Prostate gland (tissue), 2 donors: ENCODE measurements at regions not wholly inside any gene's neighbourhood (a gene's known extent, or its start where the extent isn't known, plus 50 kb on each side); places are given as distances from the start of the nearest gene placed in this dataset.

Experiments used
- DNase-seq: peaks from one replicate; pipeline ENCODE4 v3.0.0-alpha.2; 2019; ENCODE audit warnings: low spot score
- H3K27ac ChIP-seq, 2 donors: fragments of 200-600 bp; sonication (generic); 2 replicates each; pipeline ENCODE4 v1.5.1; 2017 to 2019
- H3K27me3 ChIP-seq: fragments of 200-600 bp; sonication (generic); replicated peaks from 2 replicates; pipeline ENCODE4 v1.5.1; 2019; ENCODE audit not compliant: insufficient read depth
- H3K36me3 ChIP-seq, 2 donors: fragments of 200-600 bp; sonication (generic); 1 replicate in 1 of 2; 2 replicates in 1 of 2; pipeline versions ENCODE4 v1.5.1 to v1.8.1; 2017 to 2019
- H3K4me1 ChIP-seq: fragments of 200-600 bp; sonication (generic); replicated peaks from 2 replicates; pipeline ENCODE4 v1.5.1; 2019
- H3K4me3 ChIP-seq, 2 donors: fragments of 200-600 bp; sonication (generic); 2 replicates each; pipeline ENCODE4 v1.5.1; 2017 to 2019
- H3K9me3 ChIP-seq: fragments of 200-600 bp; sonication (generic); 2 replicates; pipeline ENCODE4 v1.5.1; 2017
- POLR2A ChIP-seq: fragments of 450-650 bp; IDR thresholded peaks from one replicate; pipeline ENCODE4 v1.6.1; 2016; ENCODE audit warnings: antibody characterized with exemption, mild to moderate bottlenecking
- POLR2AphosphoS5 ChIP-seq: sonication (generic); formaldehyde crosslinking; IDR thresholded peaks from one replicate; pipeline ENCODE4 v1.6.1; 2017; ENCODE audit warnings: antibody characterized with exemption
- WGBS: methylation state at CpG from one replicate; pipeline ENCODE4 v1.1.5; 2018; 5-methylcytosine and 5-hydroxymethylcytosine counted together
- intact Hi-C: fragments of 100-400 bp; cut with DNase I; formaldehyde crosslinking; loops from one replicate; pipeline ENCODE4 v1.14.2; 2022
- TF ChIP-seq, protein P1 (sequence below), 4 experiments: fragments of 200-600 bp in 2 of 4; fragments of 450-650 bp in 2 of 4; sonication (generic) in 2 of 4; IDR thresholded peaks; 1 replicate in 3 of 4; 2 replicates in 1 of 4; pipeline ENCODE4 v1.5.1; 2016 to 2019; ENCODE audit warnings: antibody characterized with exemption in 4 of 4, mild to moderate bottlenecking in 2 of 4, moderate library complexity in 2 of 4

GRCh38 chr11:109251230-109251629 is 170.8 kb upstream of the C11orf87 start:
- no peaks in the 10 kb centered on the region for H3K9me3 ChIP-seq
- no peaks in the 10 kb centered on the region for H3K4me1 ChIP-seq
- WGBS, result 90% methylated on average over 5 of the region's 5 CpGs
- intact Hi-C loops, result no loop called here
- no peak overlapping the region for H3K27ac ChIP-seq
- H3K36me3 ChIP-seq, result no peaks in the 10 kb centered on the region
- no peaks in the 10 kb centered on the region for H3K27me3 ChIP-seq
- no peak for DNase-seq
- H3K4me3 ChIP-seq, result no peak overlapping the region
- TF ChIP-seq, protein P1, sequence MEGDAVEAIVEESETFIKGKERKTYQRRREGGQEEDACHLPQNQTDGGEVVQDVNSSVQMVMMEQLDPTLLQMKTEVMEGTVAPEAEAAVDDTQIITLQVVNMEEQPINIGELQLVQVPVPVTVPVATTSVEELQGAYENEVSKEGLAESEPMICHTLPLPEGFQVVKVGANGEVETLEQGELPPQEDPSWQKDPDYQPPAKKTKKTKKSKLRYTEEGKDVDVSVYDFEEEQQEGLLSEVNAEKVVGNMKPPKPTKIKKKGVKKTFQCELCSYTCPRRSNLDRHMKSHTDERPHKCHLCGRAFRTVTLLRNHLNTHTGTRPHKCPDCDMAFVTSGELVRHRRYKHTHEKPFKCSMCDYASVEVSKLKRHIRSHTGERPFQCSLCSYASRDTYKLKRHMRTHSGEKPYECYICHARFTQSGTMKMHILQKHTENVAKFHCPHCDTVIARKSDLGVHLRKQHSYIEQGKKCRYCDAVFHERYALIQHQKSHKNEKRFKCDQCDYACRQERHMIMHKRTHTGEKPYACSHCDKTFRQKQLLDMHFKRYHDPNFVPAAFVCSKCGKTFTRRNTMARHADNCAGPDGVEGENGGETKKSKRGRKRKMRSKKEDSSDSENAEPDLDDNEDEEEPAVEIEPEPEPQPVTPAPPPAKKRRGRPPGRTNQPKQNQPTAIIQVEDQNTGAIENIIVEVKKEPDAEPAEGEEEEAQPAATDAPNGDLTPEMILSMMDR (IDR thresholded peaks at IDR 0.05), result no peak
- no peak for TF ChIP-seq POLR2A
- TF ChIP-seq POLR2AphosphoS5, result no peak

- Histone ChIP-seq H3K9me3 (no peaks in the 10 kb centered on the region), H3K4me3 (no peak overlapping the region), H3K27ac (no peak overlapping the region), H3K4me1 (no peaks in the 10 kb centered on the region), H3K27me3 (no peaks in the 10 kb centered on the region), H3K36me3 (no peaks in the 10 kb centered on the region)
- no peak for TF ChIP-seq POLR2AphosphoS5
- no peak for TF ChIP-seq POLR2A
- TF ChIP-seq, protein P1 (IDR thresholded peaks at IDR 0.05), result no peak
- intact Hi-C loops, result no loop called here
- no peak for DNase-seq
- 33% methylated on average over 1 of the region's 1 CpG for WGBS
Observed at GRCh38 chr11:109264128-109264527, 157.9 kb upstream of the C11orf87 start.

GRCh38 chr11:109267293-109268095 is 154.5 kb upstream of the C11orf87 start:
- intact Hi-C loops, result no loop called here
- WGBS, result 49% methylated on average over 2 of the region's 2 CpGs

GRCh38 chr11:109275931-109276330 is 146.1 kb upstream of the C11orf87 start:
- no peaks in the 10 kb centered on the region for H3K9me3 ChIP-seq
- intact Hi-C loops, result no loop called here
- H3K36me3 ChIP-seq, result no peaks in the 10 kb centered on the region
- TF ChIP-seq, protein P1 (IDR thresholded peaks at IDR 0.05), result no peak
- TF ChIP-seq POLR2A (no peak), POLR2AphosphoS5 (no peak)
- 62% methylated on average over 2 of the region's 2 CpGs for WGBS
- no peak overlapping the region for H3K27ac ChIP-seq
- H3K27me3 ChIP-seq, result no peaks in the 10 kb centered on the region
- no peak overlapping the region for H3K4me3 ChIP-seq
- H3K4me1 ChIP-seq, result no peaks in the 10 kb centered on the region
- no peak for DNase-seq

More at GRCh38 chr11:109267293-109268095, 154.5 kb upstream of the C11orf87 start:
- Histone ChIP-seq H3K36me3 (no peaks in the 10 kb centered on the region), H3K27me3 (no peaks in the 10 kb centered on the region), H3K9me3 (no peaks in the 10 kb centered on the region), H3K27ac (no peak overlapping the region), H3K4me1 (no peaks in the 10 kb centered on the region), H3K4me3 (no peak overlapping the region)
- no peak for TF ChIP-seq POLR2AphosphoS5
- TF ChIP-seq POLR2A, result no peak
- TF ChIP-seq, protein P1 (IDR thresholded peaks at IDR 0.05), result no peak
- no peak for DNase-seq

DNA sequence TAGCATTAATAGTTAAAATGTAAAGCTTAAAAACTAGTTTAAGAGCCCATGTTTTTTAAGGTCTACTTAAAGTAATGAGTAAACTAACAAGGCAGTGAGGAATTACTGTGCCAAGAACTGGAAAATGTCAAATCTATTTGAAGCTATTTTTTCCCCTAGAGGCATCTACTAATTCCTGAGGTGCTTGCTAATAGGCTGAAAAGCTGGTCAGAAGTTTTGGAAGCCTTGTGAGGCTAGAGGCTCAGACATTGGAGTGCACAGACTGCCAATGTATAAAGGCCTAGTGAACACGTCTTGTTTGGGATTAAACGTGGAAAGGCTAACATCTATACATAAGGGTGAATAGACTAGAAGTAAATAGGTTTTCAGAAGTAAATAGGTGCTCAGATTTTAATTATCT is 136.5 kb upstream of the C11orf87 start:
- intact Hi-C loops, result loop anchor here (10.0 kb wide), 1 partner anchor 59 kb away; no protein-coding TSS in a partner anchor
- H3K27me3 ChIP-seq, result no peaks in the 10 kb centered on the region
- H3K4me3 ChIP-seq, result no peak overlapping the region
- H3K27ac ChIP-seq, result no peak overlapping the region
- H3K4me1 ChIP-seq, result no peaks in the 10 kb centered on the region
- DNase-seq, result no peak
- no peaks in the 10 kb centered on the region for H3K36me3 ChIP-seq
- no peaks in the 10 kb centered on the region for H3K9me3 ChIP-seq
- whole genome bisulfite sequencing, result 91% methylated on average over 2 of the region's 2 CpGs
- TF ChIP-seq POLR2AphosphoS5, result no peak
- TF ChIP-seq, protein P1 (IDR thresholded peaks at IDR 0.05), result no peak
- TF ChIP-seq POLR2A, result no peak
